OCI-LY1 (cell line): ENCODE measurements at regions not wholly inside any gene's neighbourhood (a gene's known extent, or its start where the extent isn't known, plus 50 kb on each side); places are given as distances from the start of the nearest gene placed in this dataset.

Experiments
- CTCF ChIP-seq: fragments of 200-600 bp; sonication (generic), shearing (Covaris generic); IDR thresholded peaks from 2 replicates; pipeline ENCODE4 v1.5.1; 2017; ENCODE audit warnings: mild to moderate bottlenecking, antibody characterized with exemption, low read length, moderate library complexity, mixed read lengths
- EZH2 ChIP-seq: fragments of 200-600 bp; sonication (generic), shearing (Covaris generic); IDR thresholded peaks from 2 replicates; pipeline ENCODE4 v1.8.0; 2017; ENCODE audit warnings: borderline replicate concordance, mixed run types, mild to moderate bottlenecking, antibody characterized with exemption, low read length, moderate library complexity, mixed read lengths

- no peak for TF ChIP-seq CTCF
- no peak for TF ChIP-seq EZH2
Measured at GRCh38 chr2:180443888-180444287, 436.8 kb upstream of the CWC22 start.
